ENCODE measurements at regions not wholly inside any gene's neighbourhood (a gene's known extent, or its start where the extent isn't known, plus 50 kb on each side); places are given as distances from the start of the nearest gene placed in this dataset.
"Not testable (repeated sequence)": the region's sequence is repeated elsewhere in the genome, so short reads cannot be mapped to it uniquely, and the experiment has no call there.

- WGBS, 2 donors = 74 to 77% methylated on average over 4 of the region's 4 CpGs
- peaks cover 16% of the 10 kb centered on the region for H3K4me1 ChIP-seq
- no peak overlapping the region for H3K27ac ChIP-seq
- intact Hi-C loops (cut with DNase I; ENCODE audit: low total_unique reads) = no loop called here
- no peaks in the 10 kb centered on the region for H3K9me3 ChIP-seq
- H3K36me3 ChIP-seq (ENCODE audit: low read depth, missing control alignments) = no peaks in the 10 kb centered on the region
- H3K27me3 ChIP-seq = no peaks in the 10 kb centered on the region
- no peak for DNase-seq
- H3K4me3 ChIP-seq = no peak overlapping the region
- TF ChIP-seq POLR2A (IDR thresholded peaks at IDR 0.05) (no peak), CTCF (IDR thresholded peaks at IDR 0.05) (no peak)
These were observed 506.8 kb upstream of the CITED2 start for GRCh38 chr6:139881236-139881635.

- intact Hi-C loops (cut with DNase I; ENCODE audit: low total_unique reads) = no loop called here
- 83 to 92% methylated on average over 5 of the region's 5 CpGs for WGBS, 2 donors
- TF ChIP-seq CTCF (IDR thresholded peaks at IDR 0.05) = no peak
- no peak for TF ChIP-seq POLR2A (IDR thresholded peaks at IDR 0.05)
- Histone ChIP-seq H3K4me3 (no peak overlapping the region), H3K4me1 (peaks cover 16% of the 10 kb centered on the region), H3K27ac (no peak overlapping the region), H3K9me3 (no peaks in the 10 kb centered on the region), H3K36me3 (ENCODE audit: low read depth, missing control alignments) (no peaks in the 10 kb centered on the region), H3K27me3 (no peaks in the 10 kb centered on the region)
- no peak for DNase-seq
These were observed 505.4 kb upstream of the CITED2 start for GRCh38 chr6:139879823-139880356.

GRCh38 chr6:139879241-139879640 lies 504.8 kb upstream of the CITED2 start:
- H3K27ac ChIP-seq; H3K4me3 ChIP-seq; H3K36me3 ChIP-seq (ENCODE audit: low read depth, missing control alignments); DNase-seq; H3K9me3 ChIP-seq; H3K27me3 ChIP-seq; intact Hi-C loops (cut with DNase I; ENCODE audit: low total_unique reads): not testable (repeated sequence)
- WGBS, 2 donors = 96 to 98% methylated on average over 12 of the region's 12 CpGs
- peaks cover 16% of the 10 kb centered on the region for H3K4me1 ChIP-seq

- Histone ChIP-seq H3K4me1 (peaks cover 8% of the 10 kb centered on the region), H3K27me3 (no peaks in the 10 kb centered on the region), H3K4me3 (no peak overlapping the region), H3K9me3 (no peaks in the 10 kb centered on the region), H3K27ac (no peak overlapping the region), H3K36me3 (ENCODE audit: low read depth, missing control alignments) (no peaks in the 10 kb centered on the region)
- intact Hi-C loops (cut with DNase I; ENCODE audit: low total_unique reads) = no loop called here
- 98% methylated on average over 4 to 8 of the region's 8 CpGs for WGBS, 2 donors
- DNase-seq = no peak
- TF ChIP-seq POLR2A (IDR thresholded peaks at IDR 0.05) (no peak), CTCF (IDR thresholded peaks at IDR 0.05) (no peak)
These were observed 503.5 kb upstream of the CITED2 start for GRCh38 chr6:139877828-139878405.

- Histone ChIP-seq H3K4me1 (no peaks in the 10 kb centered on the region), H3K27ac (no peak overlapping the region), H3K27me3 (no peaks in the 10 kb centered on the region), H3K4me3 (no peak overlapping the region), H3K9me3 (no peaks in the 10 kb centered on the region), H3K36me3 (ENCODE audit: low read depth, missing control alignments) (no peaks in the 10 kb centered on the region)
- intact Hi-C loops (cut with DNase I; ENCODE audit: low total_unique reads) = no loop called here
- DNase-seq = no peak
- WGBS, 2 donors = 69% methylated on average over 2 of the region's 2 CpGs
- no peak for TF ChIP-seq CTCF (IDR thresholded peaks at IDR 0.05)
- no peak for TF ChIP-seq POLR2A (IDR thresholded peaks at IDR 0.05)
These were observed 498.2 kb upstream of the CITED2 start for GRCh38 chr6:139872665-139873064.
